NOMO-1 treated with DMSO at 0.1 percent for 48 hours (cell line): ENCODE measurements at regions not wholly inside any gene's neighbourhood (a gene's known extent, or its start where the extent isn't known, plus 50 kb on each side); places are given as distances from the start of the nearest gene placed in this dataset.

Source experiments
- DNase-seq: peaks from one replicate; lab custom pipeline; 2025; ENCODE audit not compliant: unreplicated experiment; lab: John Stamatoyannopoulos, UW

DNA sequence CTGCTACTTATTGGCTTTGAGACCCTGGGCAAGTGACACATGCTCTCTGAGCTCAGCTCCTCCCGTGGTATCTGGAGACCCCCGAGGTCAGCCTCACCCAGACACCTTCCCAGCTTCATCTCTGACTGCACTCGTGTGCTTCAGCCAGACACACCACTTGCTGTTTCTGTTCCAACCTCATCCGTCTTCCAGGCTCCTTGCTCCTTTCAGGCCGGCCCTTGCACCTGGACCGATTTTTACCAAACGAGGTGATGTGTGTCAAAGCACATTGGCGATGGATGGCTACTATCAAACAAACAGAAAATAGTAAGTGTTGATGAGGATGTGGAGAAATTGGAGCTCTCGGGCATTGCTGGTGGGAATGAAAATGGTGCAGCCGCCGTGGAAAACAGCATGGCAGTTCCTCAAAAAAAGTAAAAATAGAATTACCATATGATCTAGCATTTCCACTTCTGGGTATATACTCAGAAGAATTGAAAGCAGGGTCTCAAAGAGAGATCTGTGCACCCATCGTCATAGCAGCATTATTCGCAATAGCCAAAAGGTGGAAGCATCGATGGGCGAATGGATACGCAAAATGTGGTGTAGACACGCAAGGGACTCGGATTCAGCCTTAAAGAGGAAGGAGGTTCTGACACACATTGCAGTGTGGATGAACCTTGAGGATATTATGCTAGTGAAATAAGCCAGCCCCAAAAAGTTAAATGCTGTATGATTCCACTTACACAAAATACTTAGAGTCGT, 96.1 kb upstream of the IER5L start:
- DNase-seq: peak; percentile 21

DNA sequence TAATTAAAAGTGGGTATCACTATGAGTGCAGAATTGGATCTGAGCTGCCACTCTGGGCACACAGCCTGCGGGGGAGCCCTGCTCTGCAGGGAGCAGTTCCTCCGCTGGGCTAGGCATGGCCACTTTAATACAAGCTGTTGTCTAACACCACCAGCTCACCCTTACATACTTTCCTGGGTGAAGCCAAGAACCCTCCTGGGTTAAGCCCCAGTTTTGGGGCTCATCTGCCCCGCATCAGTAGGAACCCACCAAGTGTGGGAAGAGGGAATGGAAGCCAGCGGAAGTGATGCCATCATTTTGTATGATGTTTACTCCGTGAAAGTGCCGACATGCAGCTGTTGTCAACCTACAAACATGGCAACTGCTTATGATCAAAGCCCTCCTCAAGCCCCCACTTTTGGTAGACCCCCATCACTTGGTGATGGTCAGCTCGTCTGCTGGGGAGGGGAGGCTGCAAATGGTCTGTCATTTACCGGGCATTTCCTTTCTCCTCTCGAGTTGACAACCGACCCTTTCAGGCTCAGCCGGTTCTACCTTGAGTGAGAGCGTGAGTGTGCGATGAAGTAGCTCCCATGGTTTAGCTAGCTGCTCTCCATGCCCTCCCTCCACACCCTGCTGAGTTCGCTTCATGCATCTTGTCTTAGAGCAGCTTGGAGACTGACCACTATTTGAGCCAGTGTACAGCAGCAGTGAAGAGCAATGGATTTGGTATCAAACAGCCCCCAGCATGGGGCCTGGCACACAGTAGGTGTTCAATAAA, 95.3 kb upstream of the IER5L start:
- no peak for DNase-seq

DNA sequence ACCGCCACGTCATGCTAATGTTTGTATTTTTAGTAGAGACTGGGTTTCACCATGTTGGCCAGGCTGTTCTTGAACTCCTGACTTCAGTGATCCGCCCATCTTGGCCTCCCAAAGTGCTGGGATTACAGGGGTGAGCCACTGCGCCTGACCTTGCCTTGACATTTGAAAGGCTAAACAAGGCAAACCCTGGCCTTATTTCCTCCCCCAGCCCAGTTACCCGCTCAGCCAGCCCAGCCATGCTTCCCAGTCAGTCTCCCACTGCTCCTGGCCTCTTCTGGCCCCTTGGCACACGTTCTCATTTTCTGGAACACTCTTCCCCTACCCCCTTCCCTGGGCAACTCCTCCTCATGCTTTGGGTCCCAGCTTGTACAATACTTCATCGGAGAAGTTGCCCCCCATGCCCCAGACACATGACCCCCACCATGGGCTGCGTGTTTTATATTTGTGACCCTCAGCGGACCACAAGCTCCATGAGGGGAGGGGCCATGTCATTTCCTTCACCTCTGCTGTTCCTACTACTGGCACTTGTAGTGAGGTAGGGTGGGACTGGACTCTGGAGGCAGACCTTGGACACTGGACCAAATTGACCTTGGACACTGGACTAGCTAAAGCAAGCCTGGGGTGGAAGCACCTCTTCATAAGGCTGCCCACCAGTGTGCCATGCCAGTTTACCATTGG, 94.4 kb upstream of the IER5L start:
- no peak for DNase-seq

DNA sequence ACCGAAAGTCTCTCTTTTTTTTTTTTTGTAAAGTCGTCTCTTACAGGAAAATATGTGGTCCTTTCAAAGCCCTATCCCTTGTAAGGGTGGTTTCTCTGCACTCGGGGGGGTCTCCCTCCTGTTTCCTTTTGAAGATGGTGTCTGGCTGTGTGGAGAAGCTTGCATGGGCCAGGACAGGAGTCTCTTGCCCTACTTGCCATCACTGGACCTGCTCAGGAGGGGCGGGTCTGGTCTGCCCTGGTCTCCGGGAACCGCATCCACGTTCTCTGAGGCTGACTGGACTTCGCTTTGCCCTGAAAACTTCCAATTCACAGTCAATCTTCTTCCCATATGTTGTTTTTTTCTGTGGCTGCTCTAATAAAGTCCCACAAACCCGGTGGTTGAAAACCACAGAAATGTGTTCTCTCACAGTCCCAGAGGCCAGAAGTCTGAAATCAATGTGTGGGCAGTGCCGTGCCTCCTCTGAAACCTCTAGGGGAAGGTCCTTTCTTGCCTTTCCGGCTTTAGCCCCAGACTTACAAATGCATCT, 92.9 kb upstream of the IER5L start:
- no peak for DNase-seq

DNA sequence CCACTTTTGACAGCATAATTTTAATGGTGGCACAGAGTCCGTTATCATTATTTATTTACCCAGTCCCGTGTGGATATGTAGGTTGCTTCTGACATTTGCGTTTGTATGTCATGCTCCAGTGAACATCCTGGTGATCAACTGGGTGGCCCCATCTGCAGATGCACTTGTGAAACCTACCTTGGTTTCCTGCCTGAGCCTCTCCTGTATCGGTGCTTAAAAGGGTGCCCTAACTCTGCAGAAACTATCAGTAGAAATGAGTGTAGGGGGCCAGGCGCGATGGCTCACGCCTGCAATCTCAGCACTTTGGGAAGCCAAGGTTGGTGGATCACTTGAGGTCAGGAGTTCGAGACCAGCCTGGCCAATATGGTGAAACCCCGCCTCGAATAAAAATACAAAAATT, 92.1 kb upstream of the IER5L start:
- no peak for DNase-seq

DNA sequence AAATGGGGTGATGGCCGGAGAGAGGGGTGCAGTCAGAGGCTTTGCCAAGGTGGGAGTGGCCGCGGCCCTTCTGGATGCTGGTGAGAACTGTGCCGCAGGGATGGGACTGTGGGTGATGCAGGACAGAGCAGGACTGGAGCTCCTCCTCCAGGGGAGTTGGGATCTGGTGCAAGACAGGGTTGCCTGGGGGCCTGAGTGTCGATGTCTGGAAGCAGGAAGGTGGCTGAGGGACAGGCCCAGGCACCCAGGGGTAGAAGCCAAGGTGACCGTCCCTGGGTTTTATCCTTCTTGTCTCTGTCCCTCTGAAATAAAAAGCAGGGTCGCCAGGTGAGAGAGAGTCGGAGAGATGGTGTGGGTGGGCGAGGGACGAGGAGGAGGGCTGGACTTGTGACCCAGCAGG, 89.1 kb upstream of the IER5L start:
- DNase-seq: no peak

DNA sequence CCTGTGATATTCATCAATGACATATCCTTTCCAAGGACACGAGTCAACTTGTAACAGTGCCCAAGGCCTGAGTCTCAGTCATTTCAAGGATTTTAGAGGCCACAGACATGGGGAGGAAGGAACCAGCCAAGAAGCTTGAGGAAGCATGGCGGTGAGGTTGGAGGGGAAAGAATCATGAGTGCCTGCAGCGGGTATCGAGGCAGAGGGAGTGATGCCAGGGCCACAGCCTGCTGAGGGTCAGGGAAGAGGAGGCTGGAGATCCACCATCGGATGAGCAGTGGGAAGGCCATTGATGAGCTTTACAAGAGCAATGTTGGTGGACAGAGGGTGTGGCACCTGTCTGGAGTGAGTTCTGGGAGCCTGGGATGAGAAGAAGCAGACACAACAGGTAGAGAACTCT, 88.5 kb upstream of the IER5L start:
- DNase-seq: no peak

DNA sequence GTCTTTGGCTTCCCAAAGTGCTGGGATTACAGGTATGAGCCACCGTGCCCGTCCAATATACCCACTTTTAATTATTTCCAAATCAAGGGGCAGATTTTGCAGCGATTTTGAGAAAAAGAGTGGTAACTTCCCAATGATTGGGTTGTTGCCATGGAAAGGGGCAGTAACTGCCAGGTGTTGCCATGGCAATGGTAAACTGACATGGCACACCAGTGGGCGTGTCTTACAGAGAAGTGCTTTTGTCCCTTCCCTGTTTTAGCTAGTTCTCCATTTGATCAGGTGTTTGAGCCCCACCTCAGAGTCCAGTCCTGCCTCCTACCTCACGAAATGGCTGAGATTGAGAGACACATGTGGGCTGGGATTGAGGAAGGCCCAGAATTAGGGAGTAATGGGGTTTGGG, 86.3 kb upstream of the IER5L start:
- DNase-seq: peak; percentile 46

DNA sequence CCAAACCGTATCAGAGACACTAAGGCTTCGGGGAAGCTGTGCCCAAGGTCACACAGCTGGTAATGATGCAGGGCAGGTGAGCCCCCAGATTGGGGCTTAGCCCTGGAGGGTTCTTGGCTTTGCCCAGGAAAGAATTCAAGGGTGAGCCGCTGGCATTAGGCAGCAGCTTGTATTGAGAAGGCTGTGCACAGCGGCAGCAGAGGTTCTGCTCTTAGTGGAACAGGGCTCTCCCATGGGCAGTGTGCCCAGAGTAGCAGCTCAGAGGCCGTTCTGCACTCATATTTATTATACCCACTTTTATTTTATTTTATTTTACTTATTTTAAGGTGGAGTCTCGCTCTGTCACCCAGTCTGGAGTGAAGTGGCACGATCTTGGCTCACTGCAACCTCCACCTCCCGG, 85.8 kb upstream of the IER5L start:
- DNase-seq: no peak

DNA sequence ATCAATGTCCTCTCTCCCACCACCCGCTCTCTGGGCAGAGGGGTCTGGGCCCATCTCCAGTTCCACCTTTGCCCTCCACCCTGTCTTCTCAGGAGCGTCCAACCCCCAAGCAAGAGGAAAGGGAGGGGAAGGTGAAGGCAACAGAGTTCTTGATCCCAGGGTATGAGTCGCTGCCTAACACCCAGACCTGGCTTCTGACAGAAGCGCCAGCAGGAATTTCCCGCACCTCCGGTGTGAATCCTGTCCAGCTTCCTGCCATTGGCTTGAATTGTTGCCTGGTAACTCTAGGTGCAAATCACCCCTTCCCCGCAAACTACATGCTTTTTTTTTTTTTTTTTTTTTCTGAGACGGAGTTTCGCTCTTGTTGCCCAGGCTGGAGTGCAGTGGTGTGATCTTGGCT, 84.2 kb upstream of the IER5L start:
- no peak for DNase-seq

DNA sequence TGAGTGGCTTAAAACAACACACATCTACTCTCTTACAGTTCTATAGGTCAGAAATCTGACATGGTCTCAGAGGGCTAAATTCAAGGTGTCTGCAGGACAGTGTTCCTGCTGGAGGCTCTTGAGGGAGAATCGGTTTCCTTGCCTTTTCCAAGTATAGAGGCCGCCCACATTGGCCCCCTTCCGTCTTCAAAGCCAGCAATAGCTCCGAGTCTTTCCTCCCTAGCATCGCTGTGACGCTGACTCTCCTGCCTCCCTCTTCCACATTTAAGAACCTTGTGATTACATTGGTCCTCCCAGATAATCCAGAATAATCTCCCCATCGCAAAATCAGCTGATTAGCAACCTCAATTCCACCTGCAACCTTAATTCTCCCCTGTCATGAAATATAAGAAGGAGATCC, 81.3 kb upstream of the IER5L start:
- DNase-seq: no peak

DNA sequence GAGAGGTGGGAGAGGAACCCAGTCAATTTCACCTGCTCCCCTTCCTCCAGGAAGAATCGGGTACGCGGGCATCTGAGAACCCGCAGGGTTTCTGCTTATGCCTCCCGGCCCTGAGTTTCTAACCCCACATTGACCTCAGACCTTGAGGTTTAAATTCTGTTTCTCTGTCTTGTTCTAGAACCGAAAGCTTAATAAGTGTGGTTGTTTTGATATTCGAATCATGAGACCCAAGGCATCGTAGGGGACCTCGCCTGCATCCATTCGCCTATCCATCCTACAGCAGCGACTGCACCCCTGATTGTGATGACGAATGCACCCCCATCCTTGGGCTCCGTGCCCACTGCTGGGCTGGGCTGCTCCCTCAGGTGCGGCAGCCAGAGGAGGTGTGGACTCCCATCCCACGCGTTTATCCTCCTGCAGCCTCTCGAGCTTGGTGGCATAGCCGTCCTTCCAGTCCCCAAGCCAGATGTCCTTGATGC, 80.8 kb upstream of the IER5L start:
- DNase-seq: no peak

DNA sequence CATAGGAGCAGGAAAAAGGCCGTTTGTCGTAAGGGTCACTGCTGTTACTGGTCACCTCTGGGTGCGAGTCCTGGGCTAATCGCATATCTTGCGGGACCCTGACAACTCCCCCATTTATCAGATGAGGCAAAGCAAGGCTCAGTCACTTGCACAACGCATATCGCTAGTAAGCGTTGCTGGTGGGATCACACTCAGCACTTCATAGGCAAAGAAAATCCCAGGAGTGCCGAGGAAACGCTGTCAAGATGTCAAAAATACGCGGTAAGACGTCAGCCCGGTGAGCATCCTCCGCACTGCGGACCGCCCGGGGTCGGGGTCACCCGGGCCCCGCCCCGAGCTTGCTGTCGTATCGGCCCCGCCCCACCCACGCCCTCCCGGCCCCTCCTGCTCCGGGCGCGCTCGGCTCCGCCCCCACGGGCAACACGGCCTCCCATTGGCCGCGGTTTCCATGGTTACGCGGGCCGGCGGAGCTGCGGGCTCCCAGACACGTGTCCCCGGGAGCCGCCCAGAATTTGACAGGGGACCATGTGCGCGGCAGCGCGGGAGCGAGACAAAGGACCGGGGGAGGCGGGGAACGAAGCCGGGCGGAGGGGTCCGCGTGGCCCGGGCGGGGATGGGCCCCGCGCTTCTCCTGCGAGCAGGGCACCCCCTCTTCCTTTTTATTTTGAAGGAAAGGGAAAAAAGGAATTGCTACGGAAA, 80.2 kb upstream of the IER5L start:
- peak; percentile 78 for DNase-seq

DNA sequence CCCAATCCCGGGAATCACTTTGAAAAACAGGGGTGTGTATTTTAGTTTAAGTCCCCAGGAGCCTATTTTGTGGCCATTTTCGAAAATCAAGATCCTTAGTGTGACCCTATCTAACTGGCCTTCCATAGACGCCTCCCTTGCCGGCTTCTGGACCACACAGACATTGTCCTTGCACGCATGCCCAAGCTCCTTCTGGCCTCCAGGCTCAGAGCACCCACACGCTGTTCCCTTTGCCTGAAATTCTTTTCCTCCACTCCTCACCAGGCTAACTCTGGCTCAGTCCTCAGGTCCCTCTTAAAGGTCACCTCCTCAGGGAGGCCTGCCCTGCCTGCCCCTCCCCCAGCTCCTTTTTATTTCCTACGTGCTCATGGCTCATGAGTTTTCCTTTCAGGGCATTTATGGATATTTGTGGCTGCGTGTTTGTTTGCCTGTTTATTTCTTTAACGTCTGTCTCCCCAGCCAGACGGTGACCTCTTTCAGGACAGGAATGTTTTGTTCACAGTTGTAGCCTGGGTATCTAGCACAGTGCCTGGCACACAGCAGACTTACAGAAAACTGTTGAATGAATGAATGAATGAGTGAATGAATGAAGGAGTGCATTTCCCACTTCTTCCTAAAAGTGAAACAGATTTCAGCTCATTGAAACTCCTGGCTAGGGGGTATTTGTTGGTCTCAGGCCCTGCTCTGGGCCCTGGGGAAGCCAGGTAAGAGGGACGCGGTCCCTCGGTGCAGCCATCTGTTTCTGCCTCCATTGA, 79.1 kb upstream of the IER5L start:
- no peak for DNase-seq

DNA sequence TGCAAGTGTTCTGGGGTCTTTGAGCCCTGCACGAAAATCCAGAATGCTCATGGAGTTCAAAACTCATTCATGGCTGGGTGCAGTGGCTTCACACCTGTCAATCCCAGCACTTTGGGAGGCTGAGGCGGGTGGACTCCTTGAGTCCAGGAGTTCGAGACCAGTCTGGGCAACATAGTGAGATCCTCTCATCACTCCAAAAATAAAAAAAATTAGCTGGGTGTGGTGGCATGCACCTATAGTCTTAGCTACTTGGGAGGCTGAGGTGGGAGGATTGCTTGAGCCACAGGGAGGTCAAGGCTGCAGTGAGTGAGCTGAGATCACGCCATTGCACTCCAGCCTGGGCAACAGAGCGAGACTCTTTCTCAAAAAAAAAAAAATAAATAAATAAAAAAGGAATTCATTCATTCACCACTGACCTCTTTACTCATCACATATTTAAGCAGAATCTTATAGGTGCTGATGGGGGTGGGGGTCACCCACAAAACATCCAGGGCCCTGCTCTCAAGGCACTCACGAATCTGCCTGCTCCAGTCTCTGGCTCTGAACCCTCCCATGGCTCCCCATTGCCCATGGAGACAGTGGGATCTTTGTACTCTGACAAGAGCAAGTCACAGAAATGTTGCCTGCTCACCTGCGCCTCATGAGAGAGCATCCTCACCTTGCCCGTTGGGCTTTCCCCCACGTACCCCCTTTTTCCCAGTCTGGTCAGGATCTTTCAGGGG, 76.7 kb upstream of the IER5L start:
- DNase-seq: no peak

DNA sequence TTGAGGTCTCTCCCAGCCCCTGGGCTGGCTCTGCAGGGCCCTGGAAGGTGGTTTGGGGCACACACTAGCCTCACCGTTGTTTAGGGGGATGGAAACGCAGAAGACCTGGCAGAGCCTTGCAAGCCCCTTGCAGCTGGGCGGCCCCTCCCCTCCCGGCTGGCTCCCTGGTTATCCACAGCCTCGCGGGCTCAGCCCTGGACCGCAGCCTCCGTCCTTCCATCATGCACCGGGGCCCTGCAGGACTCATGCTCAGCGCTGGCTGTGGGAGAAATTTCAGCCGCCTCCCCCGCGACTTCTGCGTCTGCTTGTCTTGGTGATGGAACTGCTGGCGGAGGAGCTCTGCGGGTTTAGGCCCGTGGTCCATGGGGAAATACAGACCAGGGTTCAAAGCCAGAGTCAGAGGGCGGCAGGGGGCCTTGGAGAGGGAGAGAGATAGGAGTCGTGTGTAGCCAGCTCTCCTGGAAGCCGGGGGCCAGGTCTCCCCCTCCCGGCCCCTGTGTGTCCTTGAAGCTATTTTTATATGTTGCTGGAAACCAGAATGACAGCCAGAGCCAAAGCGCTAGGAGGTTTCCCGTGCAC, 75.8 kb upstream of the IER5L start:
- no peak for DNase-seq

DNA sequence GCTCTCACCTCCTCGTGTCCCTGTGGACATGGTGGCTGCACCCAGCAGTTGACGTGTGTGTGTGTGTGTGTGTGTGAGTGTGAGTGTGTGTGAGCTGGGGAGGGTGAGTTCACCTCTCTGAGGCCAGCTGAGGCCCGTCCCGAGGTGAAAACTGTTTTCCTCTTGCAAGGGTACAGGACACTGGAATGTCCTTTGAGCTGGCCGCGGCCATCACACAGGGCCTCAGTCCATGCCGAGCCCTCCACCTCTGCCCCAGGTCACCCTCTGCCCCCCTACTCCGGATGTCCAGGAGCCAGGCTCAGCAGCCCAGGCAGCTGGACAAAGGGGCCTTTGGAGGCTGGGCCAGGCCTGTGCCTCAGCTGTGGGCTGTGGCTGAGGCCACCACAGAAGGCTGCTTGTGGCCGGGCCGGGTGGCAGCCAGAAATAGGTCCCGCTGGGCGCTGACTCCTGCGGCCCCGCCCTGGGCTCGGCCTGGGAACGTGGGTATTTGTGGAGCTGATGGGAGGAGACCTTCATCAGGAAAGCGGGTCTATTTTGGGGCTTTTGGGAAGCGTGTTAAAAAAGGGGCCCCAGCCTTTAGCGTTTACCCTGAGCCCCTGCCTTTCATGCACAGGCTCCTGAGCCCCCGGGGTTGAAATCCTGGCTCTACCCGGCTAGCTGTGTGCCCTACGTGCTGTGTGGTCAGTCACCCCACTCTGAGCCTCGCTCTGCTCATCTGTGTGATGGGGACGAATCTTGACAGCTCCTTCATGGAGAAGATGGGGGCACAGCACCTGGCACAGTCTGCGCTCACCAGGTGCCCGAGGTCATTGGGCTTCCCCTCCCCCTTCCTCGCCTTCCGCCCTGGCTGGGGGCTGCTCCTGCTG, 75.1 kb upstream of the IER5L start:
- no peak for DNase-seq

DNA sequence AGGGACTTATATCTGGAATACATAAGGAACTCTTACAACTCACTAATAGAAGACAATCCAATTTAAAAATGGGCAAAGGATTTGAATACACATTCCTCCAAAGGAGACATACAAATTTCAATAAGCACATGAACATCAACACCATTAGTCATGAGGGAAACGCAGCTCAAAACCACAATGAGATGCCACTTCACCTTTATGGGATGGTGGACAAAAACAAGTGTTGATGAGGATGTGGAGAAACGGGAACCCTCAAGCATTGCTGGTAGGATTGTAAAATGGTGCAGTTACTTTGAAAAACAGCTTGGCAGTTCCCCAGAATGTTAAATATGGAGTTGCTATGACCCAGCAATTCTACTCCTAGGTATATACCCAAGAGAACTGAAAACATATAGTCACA, 72.7 kb upstream of the IER5L start:
- no peak for DNase-seq
